Activated CD8-positive, alpha-beta memory T cell treated with anti-CD3 and anti-CD28 coated beads for 36 hours (primary cell): ENCODE measurements at regions not wholly inside any gene's neighbourhood (a gene's known extent, or its start where the extent isn't known, plus 50 kb on each side); places are given as distances from the start of the nearest gene placed in this dataset.
"Not testable (repeated sequence)": the region's sequence is repeated elsewhere in the genome, so short reads cannot be mapped to it uniquely, and the experiment has no call there.

Experiments used
- CTCF ChIA-PET: fragments of 350-600 bp; sonication (Branson Sonifier 250); formaldehyde crosslinking; loops from one replicate; lab custom pipeline; 2021; ENCODE audit warnings: antibody characterized with exemption; lab: Charles Lee
- POLR2A ChIA-PET: fragments of 350-600 bp; sonication (Branson Sonifier 250); formaldehyde crosslinking; loops from one replicate; lab custom pipeline; 2021; ENCODE audit warnings: antibody characterized with exemption; lab: Charles Lee

GRCh38 chr16:88145376-88145775 lies 194.1 kb downstream of the BANP start:
- POLR2A ChIA-PET, CTCF ChIA-PET: not testable (repeated sequence)

DNA sequence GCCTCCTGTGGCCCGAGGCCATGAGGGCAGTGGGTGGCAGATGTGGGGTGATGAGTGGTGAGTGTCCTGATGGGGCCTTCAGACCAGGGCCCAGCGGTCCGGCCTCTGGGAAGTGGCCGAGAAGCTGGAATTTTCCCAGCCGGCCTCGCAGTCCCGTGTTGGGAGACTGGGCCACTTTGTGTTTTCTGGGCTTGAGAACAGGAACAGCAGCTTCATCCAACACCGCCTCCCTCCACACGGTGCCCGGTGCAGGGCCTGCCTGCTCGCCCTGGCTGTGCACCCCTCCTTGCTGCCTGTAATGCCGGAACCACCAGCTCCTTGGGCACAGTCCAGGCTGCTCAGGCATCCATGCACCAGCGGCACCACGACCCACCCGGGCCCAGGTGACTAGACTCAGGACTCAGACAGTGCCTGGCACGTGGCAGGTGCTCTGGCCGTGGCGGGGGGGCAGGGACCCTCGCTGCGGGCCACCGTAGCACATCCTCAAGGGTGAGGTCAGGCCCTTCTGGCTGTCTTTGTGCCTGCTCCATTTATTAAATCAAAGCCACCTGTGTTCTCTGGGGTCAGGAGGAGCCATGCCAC lies 194.7 kb downstream of the BANP start:
- POLR2A ChIA-PET = not testable (repeated sequence)

DNA sequence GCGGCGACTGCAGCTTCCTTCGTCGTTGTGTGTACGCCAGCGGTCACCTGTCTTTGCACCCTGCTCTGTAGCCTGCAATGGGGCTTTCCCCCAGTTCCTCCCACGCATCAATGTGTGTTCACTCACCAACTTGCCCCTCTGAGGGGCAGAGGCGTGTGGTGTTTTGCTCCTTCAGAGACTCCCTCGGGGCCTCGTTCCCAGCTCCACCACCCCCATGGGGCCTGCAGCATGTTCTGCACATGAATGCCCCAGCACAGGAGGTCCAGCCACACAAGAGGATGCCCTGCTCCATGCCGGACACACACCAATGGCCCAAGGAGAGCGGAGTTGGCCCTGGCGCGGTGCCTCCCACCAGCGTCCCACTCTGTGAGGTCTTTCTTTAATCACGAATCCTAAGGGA lies 196.8 kb downstream of the BANP start:
- POLR2A ChIA-PET, CTCF ChIA-PET: not testable (repeated sequence)

More for the DNA sequence above, 194.7 kb downstream of the BANP start:
- CTCF ChIA-PET = not testable (repeated sequence)

DNA sequence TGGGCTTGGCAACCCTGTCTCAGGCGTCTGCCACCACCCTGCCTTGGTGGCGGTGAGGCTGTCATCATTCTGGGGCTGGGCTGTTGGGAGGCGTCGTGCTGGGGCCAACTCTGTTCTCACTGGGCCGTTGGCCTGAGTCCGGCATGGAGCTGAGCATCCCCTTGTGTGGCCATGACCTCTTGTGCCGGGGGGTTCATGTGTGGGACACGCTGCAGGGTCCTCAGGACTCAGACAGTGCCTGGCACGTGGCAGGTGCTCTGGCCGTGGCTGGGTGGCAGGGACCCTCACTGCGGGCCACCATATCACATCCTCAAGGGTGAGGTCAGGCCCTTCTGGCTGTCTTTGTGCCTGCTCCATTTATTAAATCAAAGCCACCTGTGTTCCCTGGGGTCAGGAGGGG lies 197.4 kb downstream of the BANP start:
- CTCF ChIA-PET, POLR2A ChIA-PET: not testable (repeated sequence)

DNA sequence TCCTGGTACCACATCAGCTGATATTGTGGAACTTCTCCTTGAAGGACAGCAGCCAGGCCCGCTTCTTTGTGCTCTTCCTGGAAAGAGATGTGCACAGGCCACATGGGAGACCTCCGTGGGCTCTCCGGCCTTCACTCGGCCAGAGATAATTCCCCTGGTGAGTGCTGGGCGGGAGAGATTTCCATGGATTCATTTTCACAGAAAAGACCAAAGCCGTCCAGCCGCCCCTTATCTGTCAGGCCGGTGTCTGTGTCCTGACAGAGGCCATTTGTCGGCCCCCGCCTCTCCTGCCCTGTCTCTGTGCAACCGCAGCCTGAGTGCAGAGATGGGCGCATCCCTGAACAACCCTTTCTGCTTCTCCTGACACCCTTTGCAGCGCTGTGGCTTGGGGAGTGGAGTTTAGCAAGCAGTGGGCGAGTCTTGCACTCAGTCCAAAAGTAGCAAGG lies 197.9 kb downstream of the BANP start:
- CTCF ChIA-PET, POLR2A ChIA-PET: not testable (repeated sequence)

- POLR2A ChIA-PET, CTCF ChIA-PET: not testable (repeated sequence)
Measured at GRCh38 chr16:88149663-88150062, 198.4 kb downstream of the BANP start.

DNA sequence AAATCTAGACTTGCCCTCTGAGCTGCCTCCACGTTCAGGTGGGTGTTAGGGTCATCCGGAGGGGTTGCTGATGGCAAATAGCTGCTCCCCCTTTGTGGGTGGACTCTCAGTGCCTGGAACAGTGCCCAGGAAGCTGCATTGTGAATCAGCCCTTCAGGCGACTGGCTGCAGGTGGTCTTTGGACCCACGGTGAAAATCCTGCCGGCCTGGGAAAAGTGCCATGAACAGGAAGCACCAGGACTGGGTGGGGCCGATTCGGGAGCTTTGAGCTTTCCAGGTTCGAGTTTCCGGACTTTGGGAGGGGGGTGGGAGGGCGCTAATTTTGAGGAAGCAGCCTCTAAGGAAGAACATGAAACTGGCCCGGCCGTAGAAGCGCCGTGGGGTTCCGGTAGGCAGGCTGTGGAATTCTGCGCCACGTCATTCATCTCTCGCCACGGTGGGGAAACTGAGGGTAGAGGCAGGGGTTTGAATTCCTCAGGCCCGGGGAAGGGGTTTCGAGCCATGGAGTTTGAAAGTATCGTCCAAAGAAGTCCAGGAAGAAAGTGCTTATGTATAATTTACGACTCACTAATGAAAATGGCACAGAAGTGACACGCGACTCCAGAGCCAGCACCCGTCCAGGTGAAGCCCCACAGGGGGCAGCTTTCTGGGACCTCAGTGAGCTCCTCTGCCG lies 199.4 kb downstream of the BANP start:
- POLR2A ChIA-PET, CTCF ChIA-PET: not testable (repeated sequence)

DNA sequence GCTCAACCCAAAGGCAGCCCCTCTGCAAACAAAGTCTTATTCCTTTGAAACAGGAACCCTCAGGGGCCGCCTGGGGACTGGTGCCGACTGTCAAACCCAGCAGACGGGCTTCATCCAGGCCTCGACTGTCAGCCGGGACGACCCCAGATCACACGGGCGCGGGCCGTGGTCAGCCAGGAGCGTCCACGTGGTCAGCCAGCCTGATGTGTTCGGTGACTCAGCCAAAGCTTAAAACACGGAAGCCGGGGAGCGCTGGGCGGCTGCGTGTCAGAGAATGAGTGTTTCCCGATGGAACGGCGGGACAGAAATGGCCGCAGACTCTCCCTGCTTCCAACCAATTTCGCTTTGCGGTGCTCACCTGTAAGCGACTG lies 199.9 kb downstream of the BANP start:
- CTCF ChIA-PET = not testable (repeated sequence)

DNA sequence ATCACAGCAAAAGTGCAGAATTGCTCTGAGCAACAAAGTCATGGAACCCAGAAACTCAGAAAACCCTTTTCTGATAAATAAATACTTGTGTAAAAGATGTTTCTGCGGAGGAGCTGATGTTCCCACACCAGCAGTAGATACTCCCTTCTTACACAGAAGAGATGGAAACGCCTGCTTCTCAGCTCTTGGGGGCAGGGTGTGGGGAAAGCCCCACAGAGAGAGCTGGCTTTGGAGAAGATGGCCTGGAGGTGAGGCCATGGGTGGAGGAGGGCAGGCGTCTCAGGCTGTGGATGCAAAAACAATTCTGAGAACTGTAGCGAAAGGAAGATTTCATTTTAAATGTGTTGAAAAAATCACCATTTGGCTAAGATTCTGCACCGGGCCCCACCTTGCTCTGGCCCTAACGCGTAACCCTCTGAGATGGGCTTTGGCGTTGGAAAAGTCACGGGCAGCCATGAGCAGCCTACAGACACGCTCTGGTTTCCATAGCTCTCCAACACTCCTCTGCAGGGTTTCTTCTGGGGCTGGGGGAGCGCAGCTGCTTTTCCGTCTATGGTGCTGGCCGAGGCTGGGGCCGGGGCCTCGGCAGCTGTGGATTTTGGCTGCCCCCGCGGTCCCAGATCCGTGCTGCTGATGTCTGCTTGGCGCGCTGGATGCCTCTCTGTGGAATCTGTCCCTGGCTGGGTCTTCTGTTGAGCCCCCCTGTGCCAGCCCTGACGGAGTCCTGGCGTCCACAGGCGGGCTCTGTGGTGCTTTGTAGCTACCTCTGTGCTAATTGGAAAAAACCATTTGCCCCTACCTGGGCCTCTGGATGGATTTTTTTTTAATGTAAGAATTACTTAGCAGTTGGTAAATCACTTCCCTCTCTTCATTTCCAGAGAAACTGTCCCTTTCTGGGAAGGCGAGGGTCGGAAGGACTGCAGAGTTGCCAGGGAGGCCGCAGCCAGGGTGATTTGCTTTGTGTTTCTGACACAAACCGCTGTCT lies 200.9 kb downstream of the BANP start:
- CTCF ChIA-PET, POLR2A ChIA-PET: not testable (repeated sequence)

More for the DNA sequence above, 199.9 kb downstream of the BANP start:
- POLR2A ChIA-PET = not testable (repeated sequence)

GRCh38 chr16:88152879-88153278 lies 201.6 kb downstream of the BANP start:
- POLR2A ChIA-PET, CTCF ChIA-PET: not testable (repeated sequence)

DNA sequence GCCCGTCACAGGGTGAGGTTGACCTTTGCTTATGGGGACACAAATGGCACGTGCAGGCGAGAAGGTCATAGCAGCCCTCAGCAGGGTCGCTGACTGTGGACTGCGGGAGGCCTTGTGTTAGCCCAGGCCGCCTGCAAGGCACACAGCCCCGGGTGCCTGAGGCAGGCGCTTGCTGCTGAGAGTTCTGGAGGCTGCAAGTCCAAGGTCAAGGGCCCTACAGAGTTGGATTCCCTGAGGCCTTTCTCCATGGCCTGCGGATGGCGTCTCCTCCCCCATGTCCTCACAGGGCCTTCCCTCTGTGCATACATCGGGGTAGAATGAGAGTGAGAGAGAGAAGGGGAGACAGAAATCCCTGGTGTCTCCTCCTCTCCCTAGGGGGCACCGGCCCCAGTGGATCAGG lies 202.3 kb downstream of the BANP start:
- POLR2A ChIA-PET, CTCF ChIA-PET: not testable (repeated sequence)

- CTCF ChIA-PET, POLR2A ChIA-PET: not testable (repeated sequence)
Measured at GRCh38 chr16:88154886-88155285, 203.7 kb downstream of the BANP start.

DNA sequence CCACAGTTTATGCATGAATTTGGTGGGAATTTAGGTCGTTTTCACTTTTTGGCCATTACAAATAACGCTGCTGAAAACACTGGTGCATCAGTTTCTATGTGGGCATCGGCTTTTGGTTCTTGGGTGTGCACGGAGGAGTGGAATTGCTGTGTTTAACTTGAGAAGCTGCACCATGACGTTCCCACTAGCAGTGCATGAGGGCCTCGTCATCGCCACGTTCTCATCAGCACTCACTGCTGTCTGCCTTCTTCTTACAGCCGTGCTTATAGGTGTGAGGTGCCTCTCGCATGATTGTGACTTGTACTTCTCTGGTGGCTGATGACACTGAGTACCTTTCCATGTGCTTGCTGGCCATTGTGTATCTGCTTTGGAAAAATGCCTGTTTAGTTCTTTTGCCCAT lies 204.4 kb downstream of the BANP start:
- CTCF ChIA-PET, POLR2A ChIA-PET: not testable (repeated sequence)

DNA sequence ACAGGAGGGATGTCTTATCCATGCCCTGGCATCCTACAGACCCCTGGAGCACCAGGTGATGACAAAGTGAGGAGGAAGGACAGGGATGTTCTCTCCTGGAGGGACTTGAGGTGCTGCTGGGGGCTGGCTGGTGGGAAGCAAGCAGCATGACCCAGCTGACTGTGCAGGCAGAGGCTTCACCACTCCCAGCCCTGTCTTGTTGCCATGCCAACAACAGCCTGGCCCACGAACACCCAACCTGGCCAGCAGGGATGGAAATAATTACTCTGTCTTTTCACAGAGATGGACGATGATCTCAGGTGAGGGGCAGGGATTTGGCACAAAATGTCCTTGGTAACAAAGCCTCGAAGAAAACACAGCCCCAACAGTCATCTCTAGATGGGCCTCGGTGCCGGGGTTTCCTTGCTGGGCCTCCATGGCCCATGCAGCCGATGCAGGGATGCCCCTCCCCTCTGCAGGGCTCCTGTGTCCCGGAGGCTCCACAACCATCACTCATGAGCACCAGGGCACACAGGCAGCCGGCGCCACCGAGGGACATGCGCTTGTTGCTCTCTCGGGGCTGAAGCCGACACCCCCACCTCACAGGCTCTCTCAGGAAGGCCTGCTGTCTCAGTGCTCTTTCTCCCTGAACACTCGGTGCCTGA lies 205.5 kb downstream of the BANP start:
- CTCF ChIA-PET, POLR2A ChIA-PET: not testable (repeated sequence)

DNA sequence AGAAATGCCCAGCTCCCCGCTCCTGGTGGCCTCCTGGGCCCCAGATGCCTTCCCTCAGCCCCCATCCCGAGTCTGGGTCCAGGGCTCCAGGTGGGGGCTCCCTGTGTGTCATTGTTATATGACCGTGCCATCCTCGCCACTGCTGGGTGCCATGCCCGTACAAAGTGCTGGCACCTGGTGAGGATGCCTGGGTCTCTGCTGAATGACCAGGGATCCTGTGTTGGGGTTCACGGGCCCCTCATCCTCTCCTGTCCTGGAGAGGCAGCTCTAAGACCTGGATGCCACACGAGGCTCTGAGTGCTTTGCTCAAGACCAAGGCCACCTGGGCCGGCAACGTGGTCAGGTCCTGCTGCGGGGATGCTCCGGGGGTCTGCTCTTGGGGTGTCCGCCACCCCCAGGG lies 206.5 kb downstream of the BANP start:
- POLR2A ChIA-PET, CTCF ChIA-PET: not testable (repeated sequence)

GRCh38 chr16:88158256-88159045 lies 207.2 kb downstream of the BANP start:
- CTCF ChIA-PET, POLR2A ChIA-PET: not testable (repeated sequence)

- CTCF ChIA-PET, POLR2A ChIA-PET: not testable (repeated sequence)
Measured at GRCh38 chr16:88159046-88159896, 208.0 kb downstream of the BANP start.

- CTCF ChIA-PET, POLR2A ChIA-PET: not testable (repeated sequence)
Measured at GRCh38 chr16:88159897-88160335, 208.7 kb downstream of the BANP start.
